GM19467 (cell line): ENCODE measurements at regions not wholly inside any gene's neighbourhood (a gene's known extent, or its start where the extent isn't known, plus 50 kb on each side); places are given as distances from the start of the nearest gene placed in this dataset.
"Not testable (repeated sequence)": the region's sequence is repeated elsewhere in the genome, so short reads cannot be mapped to it uniquely, and the experiment has no call there.

Experiments used
- ATAC-seq: cut with Tn5 transposase; IDR thresholded peaks from one replicate; pipeline ENCODE4 v1.9.1; 2021; ENCODE audit warnings: mild to moderate bottlenecking, moderate library complexity; ENCODE audit not compliant: unreplicated experiment

- ATAC-seq = not testable (repeated sequence)
These were observed 385.6 kb downstream of the SPATA31A6 start for GRCh38 chr9:42568942-42569556.

- ATAC-seq = not testable (repeated sequence)
These were observed 394.4 kb downstream of the SPATA31A6 start for GRCh38 chr9:42577851-42578250.
